Amniotic stem cell (primary cell): ENCODE measurements at regions not wholly inside any gene's neighbourhood (a gene's known extent, or its start where the extent isn't known, plus 50 kb on each side); places are given as distances from the start of the nearest gene placed in this dataset.
"Not testable (repeated sequence)": the region's sequence is repeated elsewhere in the genome, so short reads cannot be mapped to it uniquely, and the experiment has no call there.

Experiments
- DNase-seq: peaks from one replicate; lab custom pipeline; 2025; lab: John Stamatoyannopoulos, UW

- no peak for DNase-seq
Observed at GRCh38 chr9:78122631-78123030, 91.0 kb upstream of the GNAQ start.

DNA sequence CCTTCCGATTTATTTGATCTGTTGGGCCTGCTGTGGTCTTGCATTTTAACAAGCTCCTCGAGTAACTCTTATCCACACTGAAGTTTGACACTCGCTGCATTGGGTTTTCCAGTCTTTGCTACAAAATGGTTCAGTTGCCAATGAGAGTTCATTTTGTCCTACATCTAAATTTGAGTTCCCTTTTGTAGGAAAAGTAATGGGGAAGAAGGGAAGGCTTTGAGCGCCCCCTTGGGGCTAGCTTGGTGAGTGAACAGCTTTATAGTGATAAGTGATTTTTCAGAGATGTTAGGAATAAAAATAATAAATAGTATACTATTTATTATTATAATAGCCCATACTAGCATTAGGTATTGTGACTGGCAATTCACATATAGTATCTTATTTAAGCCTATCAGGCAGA, 89.9 kb upstream of the GNAQ start:
- peak; percentile 19 for DNase-seq

- DNase-seq: no peak
Observed at GRCh38 chr9:78118742-78119473, 87.3 kb upstream of the GNAQ start.

- no peak for DNase-seq
Observed at GRCh38 chr9:78115073-78115472, 83.5 kb upstream of the GNAQ start.

DNA sequence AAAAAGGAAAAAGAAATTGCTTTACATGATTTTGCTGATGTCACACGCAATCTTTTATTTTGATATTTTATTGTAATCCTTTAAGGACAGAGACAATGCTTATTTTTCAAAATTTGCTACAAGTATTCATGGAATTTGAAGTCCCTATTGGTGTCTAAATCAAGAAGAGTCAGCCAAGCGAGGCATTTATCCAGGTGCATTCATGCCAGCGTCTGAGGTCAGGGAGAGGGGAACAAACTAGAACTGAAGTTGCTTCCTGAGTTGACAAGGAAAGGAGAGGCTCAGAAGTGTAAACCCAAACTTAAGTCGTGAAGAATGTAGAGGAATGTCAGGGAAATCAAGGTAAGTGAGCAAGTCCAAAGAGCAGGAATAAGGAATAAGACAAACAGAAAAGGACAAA, 83.0 kb upstream of the GNAQ start:
- no peak for DNase-seq

DNA sequence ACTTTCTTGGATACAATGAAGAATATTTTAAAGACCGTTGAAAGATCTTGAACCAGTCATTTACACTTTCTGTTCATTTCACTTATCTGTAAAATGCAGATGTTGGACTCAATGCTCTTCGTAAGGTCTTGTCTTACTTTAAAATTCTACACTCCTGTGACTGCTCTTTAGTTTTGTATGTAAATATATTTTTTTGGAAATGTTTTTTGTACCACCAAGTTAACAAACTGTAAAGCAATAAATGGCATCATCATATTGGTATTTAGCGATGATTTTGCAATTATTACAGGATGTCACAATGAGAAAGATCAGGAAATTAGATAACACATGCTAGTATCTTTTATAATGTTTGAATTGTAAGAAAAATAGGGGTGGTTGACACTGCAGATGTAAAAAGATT, 80.8 kb upstream of the GNAQ start:
- no peak for DNase-seq

DNA sequence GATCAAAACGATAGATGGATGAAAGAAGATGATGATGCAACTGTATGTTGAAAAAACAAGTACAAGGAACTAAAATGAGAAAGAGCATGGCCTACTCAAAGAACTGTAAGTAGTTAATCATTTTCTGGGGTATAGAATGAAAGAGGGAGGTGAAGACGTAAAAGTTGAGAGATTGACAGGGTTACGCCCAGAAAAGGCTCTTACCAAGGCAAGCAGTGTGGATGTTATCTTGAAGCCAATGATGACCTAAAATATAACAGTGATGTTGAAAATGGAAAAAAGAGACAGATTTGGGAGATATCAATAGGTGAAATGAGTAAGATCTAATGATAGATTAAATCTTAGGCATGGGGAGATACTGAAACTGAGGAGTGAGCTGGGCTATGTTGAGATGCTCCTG, 80.4 kb upstream of the GNAQ start:
- DNase-seq: no peak

- DNase-seq: no peak
Observed at GRCh38 chr9:78109075-78109474, 77.5 kb upstream of the GNAQ start.

DNA sequence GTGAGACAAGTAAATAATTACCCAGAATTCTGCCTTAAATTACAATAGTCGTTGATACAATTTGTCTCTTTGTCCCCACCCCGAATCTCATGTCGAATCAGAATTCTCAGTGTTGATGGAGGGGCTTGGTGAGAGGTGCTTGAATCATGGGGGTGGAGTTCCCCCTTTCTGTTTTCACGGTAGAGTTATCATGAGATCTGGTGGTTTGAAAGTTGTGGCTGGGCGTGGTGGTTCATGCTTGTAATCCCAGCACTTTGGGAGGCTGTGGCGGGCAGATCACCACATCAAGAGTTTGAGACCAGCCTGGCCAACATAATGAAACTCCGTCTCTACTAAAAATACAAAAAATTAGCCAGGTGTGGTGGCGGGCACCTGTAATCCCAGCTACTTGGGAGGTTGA, 75.0 kb upstream of the GNAQ start:
- not testable (repeated sequence) for DNase-seq

DNA sequence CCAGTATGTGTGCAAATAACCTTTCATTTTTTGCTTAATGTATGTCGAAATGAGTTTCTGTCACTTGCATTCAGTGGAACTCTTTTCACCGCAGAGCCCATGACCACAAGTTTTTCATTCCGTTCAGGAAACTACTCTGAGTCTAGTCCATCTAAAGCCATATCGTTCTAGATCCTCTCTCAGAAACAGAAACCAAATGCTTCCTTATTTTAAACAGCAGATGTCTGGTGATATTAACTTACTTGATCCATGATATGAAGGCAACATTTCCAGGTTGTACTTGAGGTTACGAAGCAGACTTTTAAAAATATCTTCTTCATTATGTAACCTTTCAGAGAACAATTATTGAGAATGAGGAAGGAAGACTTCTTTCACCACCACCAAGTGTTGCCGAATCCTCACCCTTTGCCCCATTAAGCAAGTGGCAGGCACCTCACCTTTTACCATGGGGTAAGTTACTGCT, 72.4 kb upstream of the GNAQ start:
- no peak for DNase-seq

DNA sequence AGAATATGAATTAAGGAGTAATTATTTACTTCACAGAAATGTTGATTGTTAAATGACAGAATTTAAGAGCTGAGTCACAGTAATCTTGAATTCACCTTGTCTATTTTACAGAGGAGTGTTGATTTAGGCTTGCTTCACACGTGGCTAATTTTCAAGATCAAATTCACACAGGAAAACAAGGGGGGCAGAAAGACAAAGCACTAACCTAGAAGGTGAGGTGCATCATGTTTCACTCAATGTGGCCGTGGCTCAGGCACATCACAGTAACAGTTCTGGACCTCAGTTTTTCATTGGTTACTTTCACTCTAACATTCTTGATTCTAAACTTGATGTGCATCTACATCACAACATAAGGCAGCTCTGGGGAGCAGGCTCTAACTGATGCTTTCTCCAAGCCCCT, 69.6 kb upstream of the GNAQ start:
- DNase-seq: no peak

DNA sequence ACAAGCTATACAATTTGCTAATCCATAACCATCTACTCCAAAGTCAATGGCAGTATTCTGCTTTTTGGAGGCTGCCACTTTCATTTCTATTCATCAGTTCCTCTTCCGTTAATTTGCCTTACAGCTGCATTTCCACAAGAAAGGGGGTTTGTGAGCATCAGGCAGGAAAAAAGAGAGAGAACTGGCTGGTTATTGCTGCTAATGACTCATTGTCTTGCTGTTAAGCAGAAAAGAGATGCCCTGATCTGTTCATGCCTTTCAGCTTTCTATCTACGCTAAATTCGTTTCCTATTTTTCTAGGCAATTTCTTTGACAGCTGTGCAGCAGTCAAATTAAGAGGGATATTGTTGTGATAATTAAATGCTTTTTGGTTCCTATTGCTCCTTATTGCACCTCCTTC, 65.9 kb upstream of the GNAQ start:
- no peak for DNase-seq

DNA sequence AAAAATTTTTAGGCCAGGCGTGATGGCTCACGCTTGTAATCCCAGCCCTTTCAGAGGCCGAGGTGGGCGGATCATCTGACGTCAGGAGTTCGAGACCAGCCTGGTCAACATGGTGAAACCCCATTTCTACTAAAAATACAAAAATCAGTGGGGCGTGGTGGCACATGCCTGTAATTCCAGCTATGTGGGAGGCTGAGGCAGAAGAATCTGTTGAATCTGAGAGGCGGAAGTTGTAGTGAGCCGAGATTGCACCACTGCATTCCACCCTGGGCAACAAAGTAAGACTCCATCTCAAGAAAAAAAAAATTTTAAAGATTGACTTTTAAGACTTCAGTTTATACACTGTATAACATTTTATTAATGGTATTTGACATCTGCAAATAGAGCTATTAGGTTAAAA, 60.1 kb upstream of the GNAQ start:
- DNase-seq: no peak

DNA sequence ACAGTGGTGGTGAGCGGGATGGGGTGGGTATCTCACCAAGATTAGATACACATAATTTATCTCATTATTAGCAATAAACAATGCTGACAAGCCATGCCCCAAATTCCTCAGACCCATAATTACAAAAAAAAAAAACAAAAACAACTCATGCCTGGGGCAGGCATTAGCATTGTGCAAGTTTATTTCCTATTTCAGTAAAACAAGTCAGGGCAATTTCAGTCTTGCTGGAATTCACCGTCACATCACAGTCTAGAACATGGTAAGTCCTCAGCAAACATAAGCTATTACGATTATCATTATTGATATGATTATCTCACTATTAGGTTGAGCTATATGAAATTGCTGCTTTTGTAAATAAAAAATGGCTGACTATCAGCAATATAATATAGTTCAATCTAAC, 57.5 kb upstream of the GNAQ start:
- no peak for DNase-seq

GRCh38 chr9:78088190-78088589, 56.6 kb upstream of the GNAQ start:
- DNase-seq: not testable (repeated sequence)
